ENCODE measurements at regions not wholly inside any gene's neighbourhood (a gene's known extent, or its start where the extent isn't known, plus 50 kb on each side); places are given as distances from the start of the nearest gene placed in this dataset.

DNA sequence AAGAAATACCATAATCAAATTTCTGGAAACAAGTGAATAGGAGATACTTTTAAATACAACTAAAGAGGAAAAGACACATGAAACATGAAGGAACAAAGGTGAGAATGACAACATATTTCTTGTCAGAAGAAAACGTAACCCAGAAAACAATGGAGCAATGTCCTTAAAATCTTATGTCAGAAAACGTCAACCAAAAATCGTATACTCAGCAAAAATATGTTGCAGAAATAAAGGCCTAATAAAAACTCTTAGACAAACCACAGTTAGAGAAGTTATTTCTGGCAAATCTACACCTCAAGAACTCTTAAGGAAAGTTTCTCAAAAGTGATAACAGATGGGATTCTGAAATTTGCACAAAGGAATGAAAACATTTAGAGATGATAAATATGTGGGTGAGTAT, 66.3 kb upstream of the FBXL7 start:
- CTCF ChIA-PET: no interaction called here
- DNase-seq (ENCODE audit: low spot score): no peak
- TF ChIP-seq, protein P1, sequence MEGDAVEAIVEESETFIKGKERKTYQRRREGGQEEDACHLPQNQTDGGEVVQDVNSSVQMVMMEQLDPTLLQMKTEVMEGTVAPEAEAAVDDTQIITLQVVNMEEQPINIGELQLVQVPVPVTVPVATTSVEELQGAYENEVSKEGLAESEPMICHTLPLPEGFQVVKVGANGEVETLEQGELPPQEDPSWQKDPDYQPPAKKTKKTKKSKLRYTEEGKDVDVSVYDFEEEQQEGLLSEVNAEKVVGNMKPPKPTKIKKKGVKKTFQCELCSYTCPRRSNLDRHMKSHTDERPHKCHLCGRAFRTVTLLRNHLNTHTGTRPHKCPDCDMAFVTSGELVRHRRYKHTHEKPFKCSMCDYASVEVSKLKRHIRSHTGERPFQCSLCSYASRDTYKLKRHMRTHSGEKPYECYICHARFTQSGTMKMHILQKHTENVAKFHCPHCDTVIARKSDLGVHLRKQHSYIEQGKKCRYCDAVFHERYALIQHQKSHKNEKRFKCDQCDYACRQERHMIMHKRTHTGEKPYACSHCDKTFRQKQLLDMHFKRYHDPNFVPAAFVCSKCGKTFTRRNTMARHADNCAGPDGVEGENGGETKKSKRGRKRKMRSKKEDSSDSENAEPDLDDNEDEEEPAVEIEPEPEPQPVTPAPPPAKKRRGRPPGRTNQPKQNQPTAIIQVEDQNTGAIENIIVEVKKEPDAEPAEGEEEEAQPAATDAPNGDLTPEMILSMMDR (conservative IDR thresholded peaks at IDR 0.05; ENCODE audit: low read depth): no peak
- H3K27ac ChIP-seq: no peak overlapping the region
- POLR2A ChIA-PET (ENCODE audit: low non-redundant PET): no interaction called here

DNA sequence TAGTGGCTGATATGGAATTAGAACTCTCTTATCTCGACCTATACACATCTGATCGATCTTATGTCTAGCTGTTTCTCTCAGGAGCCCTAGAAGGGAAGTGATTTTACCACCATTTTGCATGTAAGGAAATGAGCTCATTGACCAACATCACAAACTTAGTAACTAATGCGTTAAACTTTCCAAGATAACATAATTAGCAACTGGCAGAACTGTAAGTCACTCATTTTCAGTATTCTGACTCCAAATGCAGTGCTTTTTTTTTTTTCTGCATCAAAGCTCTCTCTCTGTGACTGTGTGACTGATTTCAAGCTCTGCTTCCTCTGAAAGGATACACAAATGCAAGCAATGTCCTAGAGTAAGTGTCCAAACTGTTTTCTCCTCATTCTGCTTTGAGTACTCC, 68.1 kb upstream of the FBXL7 start:
- no peak overlapping the region for H3K27ac ChIP-seq
- TF ChIP-seq, protein P1 (conservative IDR thresholded peaks at IDR 0.05; ENCODE audit: low read depth): no peak
- ChIA-PET CTCF (no interaction called here), POLR2A (ENCODE audit: low non-redundant PET) (no interaction called here)
- DNase-seq (ENCODE audit: low spot score): no peak

DNA sequence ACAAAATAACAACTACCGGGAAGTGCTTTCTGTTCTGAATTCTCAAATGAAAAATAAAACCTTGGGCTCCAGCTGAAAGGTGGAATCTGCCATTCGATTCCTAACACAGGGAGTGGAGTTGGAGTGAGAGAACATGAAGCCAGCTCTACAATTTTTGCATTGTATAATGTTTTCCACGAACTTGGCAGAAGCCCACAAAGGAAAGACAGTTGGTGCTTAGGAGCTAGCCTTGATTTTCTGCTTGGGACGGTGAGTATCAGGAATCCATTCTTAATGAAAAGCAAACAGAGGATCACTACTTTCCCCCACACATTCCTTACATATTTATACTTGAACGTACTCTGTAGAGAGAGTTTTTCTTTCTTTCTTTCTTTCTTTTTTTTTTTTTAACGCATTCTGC, 74.2 kb upstream of the FBXL7 start:
- DNase-seq (ENCODE audit: low spot score): no peak
- H3K27ac ChIP-seq: no peak overlapping the region
- ChIA-PET CTCF (no interaction called here), POLR2A (ENCODE audit: low non-redundant PET) (no interaction called here)
- TF ChIP-seq, protein P1 (conservative IDR thresholded peaks at IDR 0.05; ENCODE audit: low read depth): no peak

DNA sequence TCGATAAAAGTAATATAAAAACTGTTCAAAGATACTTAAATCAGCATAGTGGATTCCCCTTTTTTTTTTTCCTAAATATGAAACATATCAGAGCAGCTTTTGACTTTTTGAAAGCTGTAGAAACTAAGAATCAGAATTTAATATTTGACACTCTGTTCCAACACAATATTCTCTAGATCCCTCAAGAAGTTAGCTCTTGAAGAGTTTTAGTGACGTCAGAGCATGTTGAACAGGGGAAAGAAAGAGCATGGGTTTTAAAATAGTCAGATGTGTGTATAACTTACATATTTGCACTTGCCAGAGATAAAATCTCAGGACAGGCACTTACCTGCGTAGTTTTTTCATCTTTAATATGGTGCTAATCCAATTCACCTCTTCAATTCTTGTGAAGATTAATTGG, 75.2 kb upstream of the FBXL7 start:
- ChIA-PET CTCF (no interaction called here), POLR2A (ENCODE audit: low non-redundant PET) (no interaction called here)
- TF ChIP-seq, protein P1 (conservative IDR thresholded peaks at IDR 0.05; ENCODE audit: low read depth): no peak
- DNase-seq (ENCODE audit: low spot score): no peak
- H3K27ac ChIP-seq: no peak overlapping the region

DNA sequence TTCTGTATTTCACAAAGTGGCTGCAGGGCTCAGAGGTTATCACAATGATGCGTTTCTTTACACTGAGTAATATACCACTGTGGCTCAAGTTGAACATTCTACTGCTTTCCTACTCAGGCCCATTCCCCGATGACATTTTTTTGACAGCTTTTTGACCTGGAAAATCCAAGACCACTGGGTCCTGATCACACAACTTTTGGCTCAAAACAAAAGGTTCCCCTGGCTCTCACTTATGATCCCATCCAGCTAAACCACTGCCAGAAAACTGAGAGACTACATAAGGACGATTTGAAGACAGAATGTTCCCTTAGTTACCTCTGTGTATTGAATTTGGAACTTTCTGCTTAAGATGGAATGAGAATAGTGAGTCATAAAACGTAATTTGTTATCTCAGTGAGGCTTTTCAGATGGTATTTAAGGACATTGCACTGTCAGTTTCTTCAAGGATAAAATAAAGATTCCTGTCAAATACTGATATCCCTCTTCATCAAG, 78.0 kb upstream of the FBXL7 start:
- DNase-seq (ENCODE audit: low spot score): no peak
- POLR2A ChIA-PET (ENCODE audit: low non-redundant PET): no interaction called here
- TF ChIP-seq, protein P1 (conservative IDR thresholded peaks at IDR 0.05; ENCODE audit: low read depth): no peak
- CTCF ChIA-PET: no interaction called here
- H3K27ac ChIP-seq: no peak overlapping the region

DNA sequence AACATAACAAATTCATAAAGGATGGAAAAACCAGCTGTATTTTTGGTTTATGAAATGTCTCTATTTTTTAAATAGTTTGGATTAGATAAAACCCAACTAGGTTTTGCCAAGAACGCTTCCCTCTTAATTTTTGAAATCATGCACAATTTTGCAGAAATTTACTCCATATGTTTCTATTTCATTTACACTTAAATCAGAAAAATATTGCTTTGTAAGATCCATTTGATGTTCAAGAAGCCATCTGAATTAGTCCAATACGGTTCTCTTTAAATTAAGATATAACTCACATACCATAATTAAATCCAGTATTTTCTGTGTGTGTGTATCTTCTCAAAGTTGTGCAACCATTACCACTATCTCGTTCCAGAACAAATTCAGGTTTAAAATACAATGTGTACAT, 78.6 kb upstream of the FBXL7 start:
- no peak overlapping the region for H3K27ac ChIP-seq
- TF ChIP-seq, protein P1 (conservative IDR thresholded peaks at IDR 0.05; ENCODE audit: low read depth): no peak
- CTCF ChIA-PET: no interaction called here
- POLR2A ChIA-PET (ENCODE audit: low non-redundant PET): no interaction called here
- DNase-seq (ENCODE audit: low spot score): no peak

DNA sequence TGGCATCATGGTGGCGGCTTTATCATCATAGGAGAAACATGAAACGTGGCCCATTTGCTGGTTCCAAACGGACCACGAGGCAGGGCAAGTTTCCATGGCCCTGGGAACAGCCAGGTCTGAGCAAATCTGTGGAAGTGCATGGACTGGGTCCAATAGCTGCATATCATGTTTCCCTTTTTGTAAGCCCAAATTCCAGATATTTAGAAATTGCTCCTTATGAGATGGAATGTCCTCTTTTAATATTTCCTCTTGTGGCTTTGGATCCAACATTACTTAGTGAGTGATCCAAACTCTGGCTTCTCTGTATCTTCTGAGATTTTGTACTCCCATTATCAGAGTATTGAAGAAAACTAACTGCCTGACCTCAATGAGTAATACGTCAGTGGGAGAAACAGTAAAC, 79.8 kb upstream of the FBXL7 start:
- TF ChIP-seq, protein P1 (conservative IDR thresholded peaks at IDR 0.05; ENCODE audit: low read depth): no peak
- no peak for DNase-seq (ENCODE audit: low spot score)
- ChIA-PET POLR2A (ENCODE audit: low non-redundant PET) (no interaction called here), CTCF (interaction anchor here (0.7 kb wide), 1 partner anchor 17 kb away, joined by 3 read pairs; no protein-coding TSS in a partner anchor)
- H3K27ac ChIP-seq: no peak overlapping the region

All from RWPE1 (cell line).